Choroid plexus epithelial cell (primary cell): ENCODE measurements at regions not wholly inside any gene's neighbourhood (a gene's known extent, or its start where the extent isn't known, plus 50 kb on each side); places are given as distances from the start of the nearest gene placed in this dataset.
"Not testable (repeated sequence)": the region's sequence is repeated elsewhere in the genome, so short reads cannot be mapped to it uniquely, and the experiment has no call there.

ENCODE experiments used
- DNase-seq: peaks from one replicate; pipeline ENCODE4 v3.0.0-alpha.2; 2010; ENCODE audit warnings: low read depth
- H3K4me3 ChIP-seq: 2 replicates; pipeline ENCODE4 v1.5.1; 2011; ENCODE audit warnings: low read depth, mild to moderate bottlenecking, control low read depth, low read length, moderate library complexity
- CTCF ChIP-seq: conservative IDR thresholded peaks from 2 replicates; pipeline ENCODE4 v1.5.1; 2011; ENCODE audit warnings: low read depth, mild to moderate bottlenecking, control low read depth, inconsistent platforms, low read length, moderate library complexity

GRCh38 chr4:156374894-156375293 lies 421.2 kb upstream of the CTSO start:
- no peak for TF ChIP-seq CTCF
- H3K4me3 ChIP-seq = no peak overlapping the region
- no peak for DNase-seq

- DNase-seq = no peak
- TF ChIP-seq CTCF = no peak
- H3K4me3 ChIP-seq = no peak overlapping the region
These were observed 420.4 kb upstream of the CTSO start for GRCh38 chr4:156374069-156374468.

- not testable (repeated sequence) for H3K4me3 ChIP-seq, DNase-seq
These were observed 413.8 kb upstream of the CTSO start for GRCh38 chr4:156367502-156367901.

GRCh38 chr4:156362581-156362980 lies 408.9 kb upstream of the CTSO start:
- H3K4me3 ChIP-seq = no peak overlapping the region
- DNase-seq = peak; percentile 53
- TF ChIP-seq CTCF = no peak

- DNase-seq = peak; percentile 35
- no peak overlapping the region for H3K4me3 ChIP-seq
- TF ChIP-seq CTCF = no peak
These were observed 393.9 kb upstream of the CTSO start for GRCh38 chr4:156347412-156348075.

GRCh38 chr4:156346959-156347385 lies 393.3 kb upstream of the CTSO start:
- DNase-seq = no peak
- no peak for TF ChIP-seq CTCF
- H3K4me3 ChIP-seq = no peak overlapping the region

- no peak for DNase-seq
- TF ChIP-seq CTCF = no peak
- no peak overlapping the region for H3K4me3 ChIP-seq
These were observed 390.7 kb upstream of the CTSO start for GRCh38 chr4:156344397-156344796.
